22Rv1 (cell line): ENCODE measurements at regions not wholly inside any gene's neighbourhood (a gene's known extent, or its start where the extent isn't known, plus 50 kb on each side); places are given as distances from the start of the nearest gene placed in this dataset.

Experiments used
- CTCF ChIP-seq: fragments of 450-650 bp; IDR thresholded peaks from 2 replicates; pipeline ENCODE4 v1.5.1; 2017; ENCODE audit warnings: mild to moderate bottlenecking
- ZFX ChIP-seq: fragments of 450-650 bp; IDR thresholded peaks from 2 replicates; pipeline ENCODE4 v1.6.1; 2017; ENCODE audit warnings: antibody characterized with exemption, borderline replicate concordance

- TF ChIP-seq CTCF (no peak), ZFX (no peak)
Observed at GRCh38 chr10:130747356-130747755, 564.2 kb downstream of the TCERG1L start.
